ENCODE measurements at regions not wholly inside any gene's neighbourhood (a gene's known extent, or its start where the extent isn't known, plus 50 kb on each side); places are given as distances from the start of the nearest gene placed in this dataset.

GRCh38 chr1:168631671-168632400, 55.4 kb downstream of the XCL1 start:
- intact Hi-C loops (cut with DNase I), result no loop called here
- DNase-seq, result no peak

- intact Hi-C loops (cut with DNase I), result loop anchor here (5.0 kb wide), 1 partner anchor 472 kb away; the partner anchor contains the start of gene ATP1B1
- DNase-seq, result peak in 1 of 42 donors; percentile 6
Measured at GRCh38 chr1:168634951-168635532, 58.6 kb downstream of the XCL1 start.

- DNase-seq, result peak in 9 of 42 donors; percentile 12 to 57 (median 32)
- intact Hi-C loops (cut with DNase I), result loop anchor here (5.0 kb wide), 1 partner anchor 471 kb away; the partner anchor contains the start of gene ATP1B1
Measured at GRCh38 chr1:168636200-168636599, 59.8 kb downstream of the XCL1 start.

GRCh38 chr1:168636642-168637111, 60.3 kb downstream of the XCL1 start:
- DNase-seq, result peak in 3 of 42 donors; percentile 8 to 26 (median 14)
- intact Hi-C loops (cut with DNase I), result loop anchor here (5.0 kb wide), 1 partner anchor 471 kb away; the partner anchor contains the start of gene ATP1B1

- DNase-seq, result peak in 1 of 42 donors; percentile 28
- intact Hi-C loops (cut with DNase I), result loop anchor here (5.0 kb wide), 1 partner anchor 470 kb away; the partner anchor contains the start of gene ATP1B1
Measured at GRCh38 chr1:168637350-168637991, 61.1 kb downstream of the XCL1 start.

- intact Hi-C loops (cut with DNase I), result loop anchor here (5.0 kb wide), 1 partner anchor 468 kb away; the partner anchor contains the start of gene ATP1B1
- DNase-seq, result no peak
Measured at GRCh38 chr1:168638884-168639283, 62.5 kb downstream of the XCL1 start.

GRCh38 chr1:168640182-168640581, 63.8 kb downstream of the XCL1 start:
- no peak for DNase-seq
- intact Hi-C loops (cut with DNase I), result no loop called here

- intact Hi-C loops (cut with DNase I), result no loop called here
- DNase-seq, result no peak
Measured at GRCh38 chr1:168640836-168641235, 64.4 kb downstream of the XCL1 start.

- intact Hi-C loops (cut with DNase I), result no loop called here
- DNase-seq, result no peak
Measured at GRCh38 chr1:168643152-168643551, 66.7 kb downstream of the XCL1 start.
